Suppressor macrophage (primary cell): ENCODE measurements at regions not wholly inside any gene's neighbourhood (a gene's known extent, or its start where the extent isn't known, plus 50 kb on each side); places are given as distances from the start of the nearest gene placed in this dataset.
"Not testable (repeated sequence)": the region's sequence is repeated elsewhere in the genome, so short reads cannot be mapped to it uniquely, and the experiment has no call there.

Experiments
- DNase-seq, 4 experiments: peaks; one replicate each; pipeline ENCODE4 v3.0.0-alpha.2; 2020 to 2022

- no peak for DNase-seq
Measured at GRCh38 chr12:16828891-16829290, 222.9 kb upstream of the LMO3 start.

GRCh38 chr12:16807731-16808130 lies 201.8 kb upstream of the LMO3 start:
- no peak for DNase-seq

- DNase-seq = no peak
Measured at GRCh38 chr12:16796168-16796567, 190.2 kb upstream of the LMO3 start.

GRCh38 chr12:16789204-16789790 lies 183.3 kb upstream of the LMO3 start:
- DNase-seq = no peak

- DNase-seq = no peak
Measured at GRCh38 chr12:16788506-16789203, 182.7 kb upstream of the LMO3 start.

GRCh38 chr12:16785953-16786352 lies 180.0 kb upstream of the LMO3 start:
- DNase-seq = no peak

GRCh38 chr12:16785524-16785923 lies 179.6 kb upstream of the LMO3 start:
- DNase-seq = no peak

GRCh38 chr12:16769129-16769528 lies 163.2 kb upstream of the LMO3 start:
- not testable (repeated sequence) for DNase-seq

- no peak for DNase-seq
Measured at GRCh38 chr12:16766736-16767135, 160.8 kb upstream of the LMO3 start.

GRCh38 chr12:16763901-16764300 lies 157.9 kb upstream of the LMO3 start:
- DNase-seq = no peak

GRCh38 chr12:16756833-16757555 lies 151.0 kb upstream of the LMO3 start:
- DNase-seq = no peak

GRCh38 chr12:16730772-16731171 lies 124.8 kb upstream of the LMO3 start:
- DNase-seq = no peak

GRCh38 chr12:16726879-16727278 lies 120.9 kb upstream of the LMO3 start:
- DNase-seq = no peak

GRCh38 chr12:16719713-16720416 lies 113.9 kb upstream of the LMO3 start:
- DNase-seq = no peak

GRCh38 chr12:16716928-16717327 lies 111.0 kb upstream of the LMO3 start:
- DNase-seq = no peak

GRCh38 chr12:16692099-16692498 lies 86.1 kb upstream of the LMO3 start:
- no peak for DNase-seq

GRCh38 chr12:16691624-16692023 lies 85.7 kb upstream of the LMO3 start:
- DNase-seq = no peak

- no peak for DNase-seq
Measured at GRCh38 chr12:16688200-16688599, 82.2 kb upstream of the LMO3 start.

- no peak for DNase-seq
Measured at GRCh38 chr12:16685107-16685506, 79.1 kb upstream of the LMO3 start.

GRCh38 chr12:16681196-16681595 lies 75.2 kb upstream of the LMO3 start:
- no peak for DNase-seq

GRCh38 chr12:16675438-16675837 lies 69.5 kb upstream of the LMO3 start:
- no peak for DNase-seq

- DNase-seq = no peak
Measured at GRCh38 chr12:16674885-16675284, 68.9 kb upstream of the LMO3 start.

GRCh38 chr12:16670456-16671050 lies 64.6 kb upstream of the LMO3 start:
- DNase-seq = no peak
